Femur (tissue), 1 donor: ENCODE measurements at regions not wholly inside any gene's neighbourhood (a gene's known extent, or its start where the extent isn't known, plus 50 kb on each side); places are given as distances from the start of the nearest gene placed in this dataset.
"Not testable (repeated sequence)": the region's sequence is repeated elsewhere in the genome, so short reads cannot be mapped to it uniquely, and the experiment has no call there.

Source experiments
- DNase-seq: peaks from one replicate; pipeline ENCODE4 v3.0.0-alpha.2; 2017

GRCh38 chr21:31530897-31531705 is 128.4 kb upstream of the SOD1 start:
- peak; percentile 44 for DNase-seq

GRCh38 chr21:31530364-31530763 is 129.1 kb upstream of the SOD1 start:
- no peak for DNase-seq

GRCh38 chr21:31529406-31529805 is 130.1 kb upstream of the SOD1 start:
- no peak for DNase-seq

GRCh38 chr21:31526040-31526439 is 133.5 kb upstream of the SOD1 start:
- no peak for DNase-seq

- no peak for DNase-seq
These were observed 135.4 kb upstream of the SOD1 start for GRCh38 chr21:31524140-31524539.

- no peak for DNase-seq
These were observed 138.0 kb upstream of the SOD1 start for GRCh38 chr21:31521515-31521914.

- peak; percentile 24 for DNase-seq
These were observed 138.9 kb upstream of the SOD1 start for GRCh38 chr21:31520561-31521098.

- no peak for DNase-seq
These were observed 140.9 kb upstream of the SOD1 start for GRCh38 chr21:31518580-31518979.

GRCh38 chr21:31517664-31518414 is 141.7 kb upstream of the SOD1 start:
- no peak for DNase-seq

GRCh38 chr21:31515253-31515652 is 144.2 kb upstream of the SOD1 start:
- no peak for DNase-seq

GRCh38 chr21:31514598-31514997 is 144.9 kb upstream of the SOD1 start:
- peak; percentile 66 for DNase-seq

- not testable (repeated sequence) for DNase-seq
These were observed 146.0 kb upstream of the SOD1 start for GRCh38 chr21:31513541-31513940.

- DNase-seq, result not testable (repeated sequence)
These were observed 147.5 kb upstream of the SOD1 start for GRCh38 chr21:31511999-31512398.

GRCh38 chr21:31511258-31511657 is 148.2 kb upstream of the SOD1 start:
- no peak for DNase-seq

GRCh38 chr21:31509194-31510017 is 150.1 kb upstream of the SOD1 start:
- no peak for DNase-seq

- no peak for DNase-seq
These were observed 153.5 kb upstream of the SOD1 start for GRCh38 chr21:31505975-31506374.

GRCh38 chr21:31503939-31504338 is 155.6 kb upstream of the SOD1 start:
- DNase-seq, result no peak

- DNase-seq, result no peak
These were observed 156.0 kb upstream of the SOD1 start for GRCh38 chr21:31503467-31503866.

GRCh38 chr21:31502537-31503143 is 156.9 kb upstream of the SOD1 start:
- DNase-seq, result no peak

- no peak for DNase-seq
These were observed 157.6 kb upstream of the SOD1 start for GRCh38 chr21:31501926-31502325.

- DNase-seq, result no peak
These were observed 156.9 kb upstream of the TIAM1 start for GRCh38 chr21:31500982-31501381.

GRCh38 chr21:31500071-31500470 is 156.0 kb upstream of the TIAM1 start:
- DNase-seq, result no peak

- DNase-seq, result no peak
These were observed 154.9 kb upstream of the TIAM1 start for GRCh38 chr21:31498985-31499384.
